ENCODE measurements at regions not wholly inside any gene's neighbourhood (a gene's known extent, or its start where the extent isn't known, plus 50 kb on each side); places are given as distances from the start of the nearest gene placed in this dataset.
"Not testable (repeated sequence)": the region's sequence is repeated elsewhere in the genome, so short reads cannot be mapped to it uniquely, and the experiment has no call there.

DNA sequence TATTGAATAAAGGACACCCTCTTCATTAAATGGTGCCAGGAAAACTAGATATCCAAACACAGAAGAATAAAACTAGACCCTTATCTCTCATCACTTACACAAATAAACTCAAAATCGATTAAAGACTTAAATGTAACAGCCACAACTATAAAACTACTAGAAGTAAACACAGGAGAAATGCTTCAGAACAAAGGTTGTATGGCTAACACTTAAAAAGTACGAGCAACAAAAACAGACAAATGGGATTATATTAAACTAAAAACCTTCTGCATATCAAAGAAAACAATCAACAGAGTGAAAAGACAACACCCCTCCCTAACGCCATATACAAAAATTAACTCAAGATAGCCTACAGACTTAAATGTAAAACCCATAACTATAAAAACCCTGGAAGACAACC is 104.7 kb upstream of the CLEC6A start:
- TF ChIP-seq, protein P1, sequence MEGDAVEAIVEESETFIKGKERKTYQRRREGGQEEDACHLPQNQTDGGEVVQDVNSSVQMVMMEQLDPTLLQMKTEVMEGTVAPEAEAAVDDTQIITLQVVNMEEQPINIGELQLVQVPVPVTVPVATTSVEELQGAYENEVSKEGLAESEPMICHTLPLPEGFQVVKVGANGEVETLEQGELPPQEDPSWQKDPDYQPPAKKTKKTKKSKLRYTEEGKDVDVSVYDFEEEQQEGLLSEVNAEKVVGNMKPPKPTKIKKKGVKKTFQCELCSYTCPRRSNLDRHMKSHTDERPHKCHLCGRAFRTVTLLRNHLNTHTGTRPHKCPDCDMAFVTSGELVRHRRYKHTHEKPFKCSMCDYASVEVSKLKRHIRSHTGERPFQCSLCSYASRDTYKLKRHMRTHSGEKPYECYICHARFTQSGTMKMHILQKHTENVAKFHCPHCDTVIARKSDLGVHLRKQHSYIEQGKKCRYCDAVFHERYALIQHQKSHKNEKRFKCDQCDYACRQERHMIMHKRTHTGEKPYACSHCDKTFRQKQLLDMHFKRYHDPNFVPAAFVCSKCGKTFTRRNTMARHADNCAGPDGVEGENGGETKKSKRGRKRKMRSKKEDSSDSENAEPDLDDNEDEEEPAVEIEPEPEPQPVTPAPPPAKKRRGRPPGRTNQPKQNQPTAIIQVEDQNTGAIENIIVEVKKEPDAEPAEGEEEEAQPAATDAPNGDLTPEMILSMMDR (IDR thresholded peaks at IDR 0.05; ENCODE audit: low read depth, low read length) = not testable (repeated sequence)
- not testable (repeated sequence) for TF ChIP-seq EZH2phosphoT487 (IDR thresholded peaks at IDR 0.05; ENCODE audit: low read depth)
